ENCODE measurements at regions not wholly inside any gene's neighbourhood (a gene's known extent, or its start where the extent isn't known, plus 50 kb on each side); places are given as distances from the start of the nearest gene placed in this dataset.

DNA sequence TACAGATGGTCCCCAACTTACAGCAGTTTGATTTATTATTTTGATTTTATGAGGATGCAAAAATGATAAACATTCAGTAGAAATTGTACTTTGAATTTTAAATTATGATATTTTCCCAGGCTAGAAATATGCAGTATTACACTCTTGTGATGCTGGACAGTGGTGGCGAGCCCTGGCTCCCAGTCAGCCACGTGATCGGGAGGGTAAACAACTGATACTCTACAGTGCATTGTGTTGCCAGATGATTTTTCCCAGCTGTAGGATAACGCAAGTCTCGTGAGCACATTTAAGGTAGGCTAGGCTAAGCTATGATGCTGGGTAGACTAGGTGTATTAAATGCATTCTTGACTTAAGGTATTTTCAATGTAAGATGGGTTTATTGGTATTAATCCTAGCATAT lies 865.2 kb downstream of the SORCS3 start:
- TF ChIP-seq CTCF (IDR thresholded peaks at IDR 0.05): no peak
- TF ChIP-seq POLR2AphosphoS5 (IDR thresholded peaks at IDR 0.05): no peak
- no peak for TF ChIP-seq EP300 (IDR thresholded peaks at IDR 0.05)
- no peak for TF ChIP-seq POLR2A (IDR thresholded peaks at IDR 0.05)
